GM21529 (cell line): ENCODE measurements at regions not wholly inside any gene's neighbourhood (a gene's known extent, or its start where the extent isn't known, plus 50 kb on each side); places are given as distances from the start of the nearest gene placed in this dataset.

ENCODE experiments used
- ATAC-seq: cut with Tn5 transposase; IDR thresholded peaks from one replicate; pipeline ENCODE4 v1.9.1; 2021; ENCODE audit not compliant: unreplicated experiment

- ATAC-seq: no peak
These were observed 61.4 kb upstream of the ELK3 start for GRCh38 chr12:96132819-96133218.

DNA sequence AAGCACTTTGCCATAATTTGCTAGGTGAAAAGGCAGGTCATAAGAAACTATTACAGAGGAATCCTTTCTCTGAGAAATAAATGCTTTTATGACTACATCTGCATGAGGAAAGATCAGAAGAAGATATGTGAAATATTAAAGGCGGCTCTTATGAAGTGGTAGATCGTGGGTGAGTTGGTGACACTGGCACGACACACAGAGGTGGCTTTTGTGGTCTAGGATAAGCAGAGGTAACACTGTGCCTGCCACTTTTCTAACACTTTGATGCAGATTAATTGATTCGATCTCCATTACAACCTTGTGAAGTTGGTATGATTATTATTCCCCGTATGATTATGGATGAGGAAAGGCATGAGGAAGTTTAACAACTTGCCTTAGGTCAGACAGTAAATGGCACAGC lies 60.0 kb upstream of the ELK3 start:
- no peak for ATAC-seq

DNA sequence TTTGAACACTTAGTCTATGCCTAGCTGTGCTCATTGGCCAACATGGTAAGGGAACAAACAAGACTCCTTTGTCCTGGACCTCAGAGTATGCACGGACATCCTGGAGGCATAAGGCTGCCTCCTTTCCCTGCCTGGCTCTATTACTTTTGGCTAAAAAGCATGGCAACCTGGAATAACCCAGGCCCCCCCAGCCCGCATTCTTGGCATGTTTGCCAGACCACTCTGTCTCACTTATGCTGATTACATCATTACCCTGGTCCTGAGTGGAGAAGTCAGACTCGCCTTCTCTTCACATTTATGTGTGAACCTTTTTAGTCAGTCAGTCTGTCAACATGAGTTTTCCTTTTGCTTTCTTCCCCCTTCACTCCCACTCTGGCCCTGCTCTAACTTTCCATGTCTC lies 58.0 kb upstream of the ELK3 start:
- ATAC-seq: no peak

DNA sequence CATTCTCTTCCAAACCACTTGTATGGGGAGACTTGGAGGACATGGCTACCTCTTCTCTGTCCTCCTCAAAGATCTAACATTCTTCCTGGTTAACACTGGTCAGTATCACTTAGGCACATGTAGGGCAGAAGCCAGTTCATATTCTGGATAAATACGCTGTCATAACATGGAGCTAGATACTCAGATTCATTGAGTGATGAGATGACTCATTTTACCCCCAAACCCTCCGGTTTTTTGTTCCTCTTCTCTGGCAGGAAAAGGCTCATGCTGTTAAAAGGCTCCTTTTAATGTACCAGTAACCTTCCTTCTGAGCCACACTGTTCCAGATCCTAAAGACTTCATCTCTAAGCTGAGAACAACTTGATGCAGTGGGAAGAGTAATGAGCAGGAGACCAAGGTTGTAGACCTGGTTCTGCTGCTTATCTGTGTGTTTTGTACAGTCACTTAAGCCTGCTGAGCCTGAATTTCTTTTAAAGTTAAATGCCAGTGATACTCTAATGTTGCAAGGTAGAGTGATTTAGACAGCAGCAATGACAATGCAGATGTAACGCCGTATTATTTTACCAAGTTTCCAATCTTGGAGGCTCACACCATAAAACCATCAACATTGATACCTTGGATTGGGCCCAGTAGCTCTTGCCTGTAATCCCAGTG lies 57.3 kb upstream of the ELK3 start:
- ATAC-seq: no peak

DNA sequence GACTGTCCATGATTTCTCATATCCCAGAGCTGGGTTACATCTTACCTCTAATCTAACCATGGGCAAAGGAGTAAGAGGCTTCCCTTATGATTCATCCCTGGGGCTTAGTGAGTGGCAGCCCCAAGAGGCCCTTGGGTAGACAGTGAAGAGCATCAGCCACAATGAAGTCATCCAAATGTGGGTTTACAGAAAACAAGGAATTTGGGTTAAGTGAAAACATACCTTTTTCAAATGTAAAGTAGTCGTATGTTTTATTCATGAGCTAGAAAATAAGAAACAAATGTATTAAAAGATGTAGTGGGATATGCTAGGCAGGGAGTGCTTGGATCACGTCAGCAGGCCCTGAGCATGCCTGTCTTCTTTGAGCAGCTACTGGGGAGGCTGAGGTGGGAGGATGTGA lies 54.0 kb upstream of the ELK3 start:
- ATAC-seq: no peak

GRCh38 chr12:96141216-96141912 lies 52.8 kb upstream of the ELK3 start:
- ATAC-seq: no peak

DNA sequence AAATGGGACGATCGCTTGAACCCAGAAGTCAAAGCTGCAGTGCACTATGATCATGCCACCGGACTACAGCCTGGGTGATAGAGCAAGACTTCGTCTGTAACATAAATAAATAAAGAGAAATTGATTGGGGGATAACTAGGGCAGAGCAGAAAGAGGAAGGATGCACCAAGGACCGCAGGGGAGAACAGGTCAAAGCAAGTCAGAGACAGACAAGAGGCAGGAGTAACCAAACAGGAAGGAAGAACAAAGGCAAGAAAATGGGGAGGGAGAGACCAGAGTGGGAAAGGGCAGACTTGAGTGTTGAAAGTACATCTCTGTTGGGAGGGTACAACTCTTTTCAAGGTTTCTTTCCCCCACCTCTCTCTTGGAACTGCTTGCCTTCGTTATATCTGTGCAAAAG lies 50.8 kb upstream of the ELK3 start:
- ATAC-seq: no peak

DNA sequence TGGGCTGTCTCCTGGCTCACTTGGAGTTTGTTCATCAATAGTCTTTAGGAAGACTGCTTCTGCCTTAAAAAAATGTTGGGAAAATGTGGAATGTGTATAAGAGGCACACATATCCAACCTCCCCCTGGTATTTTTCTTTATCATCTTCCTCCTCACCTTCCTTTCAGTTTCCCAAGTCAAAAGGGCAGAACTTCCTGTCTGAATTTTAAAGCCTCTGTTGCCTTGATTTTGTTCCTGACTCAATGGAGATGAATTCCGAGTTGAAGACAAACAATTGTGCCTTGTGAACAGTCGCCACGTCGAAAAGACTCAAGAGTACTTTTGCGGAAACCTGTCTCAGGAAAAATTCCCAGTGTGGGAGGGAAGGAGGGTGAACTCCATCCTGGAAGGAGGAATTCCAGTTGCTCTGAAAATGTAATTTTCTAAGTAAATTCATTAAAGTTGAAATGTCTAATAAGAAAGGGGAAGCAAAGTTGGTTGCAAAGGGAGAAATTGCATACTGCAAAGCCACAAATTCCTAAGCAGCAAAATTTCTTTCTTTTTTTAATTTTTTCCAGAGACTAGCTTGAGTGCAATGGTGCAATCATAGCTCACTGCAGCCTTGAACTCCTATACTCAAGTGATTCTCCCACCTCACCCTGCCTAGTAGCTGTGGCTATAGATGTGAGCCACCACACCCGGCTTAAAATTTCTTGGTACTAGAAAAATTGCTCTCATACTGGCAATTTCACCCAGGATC lies 50.2 kb upstream of the ELK3 start:
- ATAC-seq: no peak
